Anterior cingulate cortex (tissue), 58 donors: ENCODE measurements at regions not wholly inside any gene's neighbourhood (a gene's known extent, or its start where the extent isn't known, plus 50 kb on each side); places are given as distances from the start of the nearest gene placed in this dataset.
A peak's percentile ranks its signal among the peaks of the same experiment; 100 is the strongest.
"Not testable (repeated sequence)": the region's sequence is repeated elsewhere in the genome, so short reads cannot be mapped to it uniquely, and the experiment has no call there.

Experiments
- DNase-seq, 58 donors: peaks; one replicate each; lab custom pipeline; 2025; lab: John Stamatoyannopoulos, UW

DNA sequence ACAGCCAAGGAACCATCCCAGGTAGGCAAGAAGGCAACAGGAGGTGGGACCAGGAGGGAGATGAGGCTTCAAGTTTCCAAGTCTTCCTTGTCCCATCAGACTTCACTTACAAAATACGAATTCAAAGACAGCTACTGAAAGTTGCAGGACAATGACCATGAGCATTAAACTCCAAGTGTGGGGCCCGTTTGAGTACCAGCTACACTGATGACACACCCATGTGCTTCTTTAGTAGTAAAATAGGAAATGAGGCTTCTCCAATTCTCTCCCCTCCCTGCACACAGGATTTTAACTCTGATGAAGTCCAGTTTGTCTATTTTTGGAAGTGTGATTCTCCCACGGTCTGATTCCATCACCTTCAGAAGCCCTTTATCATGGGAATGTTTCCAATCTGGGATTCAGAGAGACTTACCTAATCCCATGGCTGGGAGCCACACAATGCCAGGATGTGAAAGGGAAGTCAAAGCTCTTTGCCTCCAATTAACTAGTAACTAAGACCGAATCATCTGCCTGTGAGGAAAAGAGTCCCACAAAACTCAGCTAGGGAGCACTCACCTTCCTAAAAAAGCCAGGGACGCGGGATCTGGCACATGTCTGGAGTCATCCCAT lies 222.8 kb upstream of the MSX2 start:
- no peak for DNase-seq

DNA sequence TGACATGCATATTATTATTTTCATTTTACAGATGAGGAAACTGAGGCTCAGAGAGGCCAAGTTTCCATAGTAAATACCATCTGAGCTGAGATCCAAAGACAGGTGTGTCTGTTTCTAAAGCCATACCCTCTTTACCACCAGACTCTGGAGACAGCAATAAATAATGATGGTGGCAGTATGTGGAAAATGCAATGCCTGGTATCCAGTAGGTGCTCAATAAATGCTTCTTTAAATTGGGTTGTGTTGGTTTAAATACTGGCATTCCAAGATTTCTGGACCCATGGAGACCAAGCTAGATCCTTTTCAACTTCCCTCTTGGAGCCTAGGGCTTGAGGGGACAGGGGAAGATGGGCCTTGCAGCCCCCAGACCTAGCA lies 221.3 kb upstream of the MSX2 start:
- no peak for DNase-seq

GRCh38 chr5:174503461-174504265 lies 220.7 kb upstream of the MSX2 start:
- DNase-seq, result peak in 51 of 58 donors; percentile 9 to 92 (median 56)

GRCh38 chr5:174504266-174504726 lies 220.1 kb upstream of the MSX2 start:
- DNase-seq, result peak in 11 of 58 donors; percentile 7 to 31 (median 12)

DNA sequence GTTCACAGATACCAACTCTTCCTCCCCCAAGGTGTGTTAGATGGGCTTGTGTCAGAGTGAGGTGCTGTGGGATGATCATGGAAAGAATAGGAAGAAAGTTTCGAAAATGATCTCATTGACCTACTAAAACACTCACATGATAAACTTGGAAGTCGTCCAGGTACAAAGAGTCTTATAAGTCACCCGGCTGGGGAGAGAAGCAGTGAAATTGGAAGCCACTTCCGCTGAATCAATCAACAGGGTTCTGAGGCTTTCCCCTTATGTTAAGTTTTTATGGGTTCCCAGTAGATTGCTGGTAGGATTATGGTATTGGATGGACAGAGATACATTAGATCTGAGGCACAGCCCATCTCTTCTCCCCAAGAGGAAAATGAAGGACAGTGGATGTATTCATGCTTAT lies 218.8 kb upstream of the MSX2 start:
- no peak for DNase-seq

DNA sequence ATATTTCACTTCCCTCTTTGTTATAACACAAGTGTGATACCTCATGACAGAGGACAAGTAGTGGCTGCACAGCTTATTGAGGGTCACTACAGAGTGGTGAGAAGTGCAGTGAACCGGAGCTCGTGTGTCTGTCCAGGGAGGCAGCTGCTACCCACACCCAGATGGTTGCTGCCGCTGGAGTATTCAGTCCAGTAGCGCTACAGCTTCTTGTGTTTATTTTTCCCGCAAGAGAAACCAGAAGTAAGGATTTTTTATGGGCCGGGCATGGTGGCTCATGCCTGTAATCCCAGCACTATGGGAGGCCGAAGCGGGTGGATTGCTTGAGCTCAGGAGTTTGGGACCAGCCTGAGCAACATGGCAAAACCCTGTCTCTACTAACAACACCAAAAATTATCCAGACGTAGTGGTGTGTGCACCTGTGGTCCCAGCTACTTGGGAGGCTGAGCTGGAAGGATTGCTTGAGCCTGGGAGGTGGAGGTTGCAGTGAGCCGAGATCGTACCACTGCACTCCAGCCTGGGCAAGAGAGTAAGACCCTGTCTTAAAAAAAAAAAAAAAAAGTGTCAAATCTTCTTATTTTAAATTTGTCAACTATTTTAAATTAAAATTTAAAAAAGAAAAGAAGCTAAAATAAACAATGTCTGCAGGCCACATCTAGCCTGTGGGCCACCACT lies 213.5 kb upstream of the MSX2 start:
- not testable (repeated sequence) for DNase-seq

DNA sequence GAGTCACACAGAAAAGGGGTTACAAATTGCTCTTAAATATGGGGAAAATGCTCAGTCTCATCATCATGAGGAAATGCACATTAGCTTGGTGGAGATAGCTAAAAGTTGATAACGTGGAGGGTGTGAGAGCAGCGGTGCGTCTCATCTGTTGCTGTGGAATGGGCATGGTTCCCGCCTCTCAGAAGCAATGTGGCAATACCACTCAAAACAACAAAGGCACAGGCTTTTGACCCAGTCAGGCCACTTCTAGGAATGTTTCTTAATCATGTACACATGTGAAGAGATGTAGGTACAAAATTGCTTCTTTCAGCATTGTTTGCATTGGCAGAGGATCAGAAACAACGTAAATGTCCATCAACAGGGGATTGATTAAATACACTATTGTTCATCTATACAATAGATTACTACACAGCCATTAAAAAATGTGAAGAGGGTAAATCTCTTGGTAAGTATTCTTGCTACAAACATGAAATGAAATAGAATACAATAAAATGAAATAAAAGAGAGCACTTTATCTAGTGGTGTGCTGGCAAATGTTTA lies 212.6 kb upstream of the MSX2 start:
- no peak for DNase-seq

GRCh38 chr5:174514325-174514724 lies 210.1 kb upstream of the MSX2 start:
- DNase-seq, result no peak

DNA sequence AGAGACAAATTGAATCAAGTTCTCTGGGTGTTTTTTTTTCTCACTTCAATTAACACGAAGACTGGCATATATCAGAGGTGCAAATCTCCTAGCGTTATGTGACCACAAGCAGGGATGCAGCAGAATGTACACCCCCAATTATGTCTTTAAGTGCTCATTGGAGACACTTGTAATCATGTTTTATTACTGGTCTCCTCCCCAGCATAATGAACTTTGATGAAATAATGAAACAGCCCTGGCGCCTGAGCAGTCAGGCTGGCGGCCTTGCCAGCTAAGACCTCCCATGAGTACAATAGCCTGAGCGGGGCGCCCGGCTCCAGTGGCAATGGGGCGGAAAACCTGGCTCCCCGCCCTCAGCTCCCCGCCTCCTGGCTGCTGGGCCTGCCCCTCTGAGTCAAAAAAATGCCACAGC lies 209.4 kb upstream of the MSX2 start:
- peak in 43 of 58 donors; percentile 5 to 74 (median 34) for DNase-seq

DNA sequence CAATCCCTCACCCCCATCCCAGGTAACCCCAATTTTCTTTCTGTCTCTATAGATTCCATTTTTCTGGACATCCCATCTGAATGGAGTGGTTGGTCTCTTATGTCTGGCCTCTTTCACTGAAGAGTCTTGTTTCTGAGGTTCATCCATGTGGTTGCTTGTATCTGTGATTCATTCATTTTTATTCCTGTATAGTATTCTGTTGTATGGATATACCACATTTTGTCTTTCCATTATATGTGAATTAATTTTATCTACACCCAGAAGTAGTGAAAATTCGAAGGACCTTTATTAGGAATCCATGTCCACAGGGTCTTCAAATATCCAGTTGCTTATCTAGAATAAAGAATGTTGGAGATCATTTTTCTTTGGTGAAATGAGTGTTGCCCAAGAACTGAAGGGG lies 207.6 kb upstream of the MSX2 start:
- no peak for DNase-seq

- DNase-seq, result no peak
These were observed 205.9 kb upstream of the MSX2 start for GRCh38 chr5:174518512-174518911.

DNA sequence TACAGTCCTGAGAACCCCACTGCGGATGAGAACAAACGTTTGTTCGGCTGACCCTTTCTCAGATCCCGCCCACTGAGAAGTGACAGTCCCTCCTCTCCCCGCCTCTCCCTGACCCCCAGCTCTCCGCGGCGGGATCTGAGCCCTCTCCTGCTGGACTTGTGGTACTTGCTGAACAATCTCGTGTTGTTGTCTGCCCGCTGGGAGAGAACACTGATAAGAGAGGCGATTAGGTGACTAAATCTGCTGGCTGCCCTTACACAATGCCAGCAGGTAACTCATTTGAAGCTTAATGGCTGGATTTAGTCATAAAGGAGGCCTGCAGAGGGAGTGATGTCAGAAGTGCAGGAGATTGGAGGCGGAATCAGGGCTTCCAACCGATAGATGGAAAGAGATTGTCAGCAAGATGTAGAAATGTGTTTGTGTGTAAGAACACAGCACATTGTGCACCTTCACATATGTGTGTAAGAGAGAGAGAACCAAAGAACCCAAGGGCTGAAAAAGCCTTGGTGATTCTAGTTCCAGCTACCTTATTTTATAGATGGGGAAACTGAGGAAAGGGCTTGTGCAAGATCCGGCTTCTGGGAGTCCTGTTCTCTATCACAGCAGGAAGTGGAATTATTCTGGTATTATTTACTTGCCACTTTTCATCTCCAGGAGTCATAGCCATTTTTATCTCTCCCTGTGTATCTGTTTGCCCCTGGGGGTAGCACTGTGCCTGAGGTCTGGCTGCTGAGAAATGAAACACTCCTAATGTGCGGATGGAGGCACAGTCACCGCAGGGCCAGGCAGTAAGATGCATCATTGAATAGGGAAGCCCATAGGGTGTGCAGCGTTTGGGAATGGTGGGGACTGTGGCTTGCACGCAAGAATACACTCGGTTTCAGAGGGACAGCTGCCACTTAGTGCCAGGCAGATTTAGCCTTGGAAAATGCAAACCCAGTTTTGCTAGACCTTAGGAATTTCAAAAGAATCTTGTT lies 203.7 kb upstream of the MSX2 start:
- DNase-seq, result peak in 13 of 58 donors; percentile 5 to 37 (median 19)

GRCh38 chr5:174521449-174521848 lies 202.9 kb upstream of the MSX2 start:
- no peak for DNase-seq

GRCh38 chr5:174522480-174523260 lies 201.7 kb upstream of the MSX2 start:
- DNase-seq, result no peak

DNA sequence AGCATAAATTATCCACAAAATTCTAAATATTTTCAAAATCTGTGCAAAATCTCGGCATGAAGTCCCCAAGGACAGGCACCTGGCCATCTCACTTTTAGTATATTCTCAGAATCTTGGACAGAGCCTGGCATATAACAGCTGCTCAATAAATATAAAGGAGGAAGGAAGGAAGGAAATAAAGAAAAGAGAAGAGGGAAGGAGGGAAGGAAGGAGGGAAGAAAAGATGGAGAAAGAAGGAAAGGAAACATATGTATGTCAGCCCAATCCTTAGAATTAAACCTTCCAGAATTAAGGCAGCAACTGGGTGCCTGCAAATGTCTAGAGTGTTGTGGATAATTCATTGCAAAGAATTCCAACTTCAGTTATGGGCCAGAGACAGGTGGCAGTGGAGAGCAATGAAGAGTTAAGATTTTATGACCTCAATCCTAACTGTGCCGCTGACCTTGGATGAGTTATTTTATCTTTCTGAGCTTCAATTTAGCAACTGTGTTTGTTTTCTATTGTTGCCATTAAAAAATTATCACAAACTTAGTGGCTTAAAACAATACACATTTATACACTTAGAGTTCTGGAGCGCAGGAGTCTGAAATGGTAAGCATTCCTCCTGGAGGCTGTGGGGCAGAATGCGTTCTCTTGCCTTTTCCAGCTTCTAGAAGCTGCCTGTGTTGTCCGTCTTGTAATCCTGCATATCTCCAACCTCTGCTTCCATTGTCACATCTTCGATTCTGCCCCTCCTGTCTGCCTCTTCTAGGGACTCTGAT lies 200.9 kb upstream of the MSX2 start:
- no peak for DNase-seq

DNA sequence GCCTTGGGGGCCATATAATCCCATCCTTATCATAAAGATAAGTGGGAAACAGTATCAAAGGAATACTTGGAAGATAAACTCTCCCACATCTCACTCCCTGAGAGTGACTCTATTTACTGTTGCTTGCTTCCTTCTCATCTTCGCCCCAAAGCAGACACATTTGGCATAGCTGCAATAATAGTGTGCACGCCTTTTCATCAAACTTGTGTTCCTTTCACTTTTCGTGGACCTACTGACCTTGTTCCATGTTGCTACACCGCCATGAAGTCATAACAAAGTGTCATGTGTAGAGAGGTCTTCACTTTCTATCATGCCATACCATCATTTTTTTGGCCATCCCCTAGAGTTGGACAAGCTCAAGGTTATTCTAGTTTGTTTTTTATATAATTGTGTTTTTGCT lies 200.0 kb upstream of the MSX2 start:
- no peak for DNase-seq

DNA sequence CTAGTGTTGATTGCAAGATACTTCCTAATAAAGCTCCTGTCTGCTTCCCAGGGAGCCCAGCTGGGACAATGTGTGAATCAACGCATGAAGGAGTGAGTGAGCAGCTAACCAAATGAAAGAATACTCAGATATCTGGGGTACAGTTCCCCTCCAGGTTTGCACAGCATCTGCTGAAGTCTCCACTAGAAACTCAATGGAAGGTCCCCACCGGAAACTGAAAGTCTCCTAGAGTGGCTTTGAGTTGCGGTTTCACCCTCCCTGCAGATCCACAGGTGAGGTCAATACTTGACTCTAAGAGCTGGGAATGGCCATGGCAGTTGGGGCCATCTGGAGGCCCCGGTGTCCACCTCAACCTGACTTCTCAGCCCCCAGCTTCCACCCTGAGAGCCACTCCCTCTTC lies 198.2 kb upstream of the MSX2 start:
- no peak for DNase-seq

DNA sequence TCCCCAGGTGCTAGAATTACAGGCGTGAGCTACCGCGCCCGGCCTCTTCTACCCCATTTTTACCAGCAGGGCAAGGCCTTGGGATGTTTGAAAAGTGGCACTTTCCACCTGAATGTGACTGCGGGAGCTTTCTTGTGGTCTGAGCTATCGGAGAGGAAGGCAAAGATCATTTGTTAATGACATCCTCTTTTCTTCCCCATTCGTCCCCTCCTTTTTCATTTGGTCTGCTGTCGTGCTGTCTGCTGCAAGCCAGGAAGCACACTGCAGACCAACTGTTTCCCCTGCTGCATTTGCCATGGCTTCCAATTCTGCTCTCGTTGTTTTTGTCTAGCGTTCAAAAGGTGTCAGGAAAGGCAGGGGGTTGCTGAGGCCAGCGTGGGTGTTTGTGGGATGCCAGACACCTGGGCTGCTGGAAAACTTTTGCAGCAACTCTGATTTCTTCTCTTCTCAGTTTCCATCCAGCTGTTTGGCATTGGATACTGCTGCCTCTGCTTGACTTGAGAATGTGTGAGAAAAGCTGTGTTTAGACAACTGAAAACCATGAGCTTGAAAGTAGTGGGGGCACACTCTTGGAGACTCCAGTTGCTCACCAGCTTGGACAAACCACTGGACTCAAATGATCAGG lies 196.4 kb upstream of the MSX2 start:
- no peak for DNase-seq
